CD4-positive, alpha-beta T cell treated with Interleukin-17A for 4 hours (primary cell): ENCODE measurements at regions not wholly inside any gene's neighbourhood (a gene's known extent, or its start where the extent isn't known, plus 50 kb on each side); places are given as distances from the start of the nearest gene placed in this dataset.
"Not testable (repeated sequence)": the region's sequence is repeated elsewhere in the genome, so short reads cannot be mapped to it uniquely, and the experiment has no call there.

Experiments used
- DNase-seq: peaks from one replicate; pipeline ENCODE4 v3.0.0-alpha.2; 2020; ENCODE audit warnings: mixed read lengths

- DNase-seq, result peak; percentile 11
Measured at GRCh38 chr12:46546634-46547273, 174.2 kb upstream of the SLC38A2 start.

- DNase-seq, result not testable (repeated sequence)
Measured at GRCh38 chr12:46543378-46543795, 170.8 kb upstream of the SLC38A2 start.

GRCh38 chr12:46538976-46539375, 166.4 kb upstream of the SLC38A2 start:
- no peak for DNase-seq

GRCh38 chr12:46537387-46537955, 164.9 kb upstream of the SLC38A2 start:
- no peak for DNase-seq

GRCh38 chr12:46536316-46536715, 163.7 kb upstream of the SLC38A2 start:
- DNase-seq, result not testable (repeated sequence)

- DNase-seq, result no peak
Measured at GRCh38 chr12:46535907-46536306, 163.3 kb upstream of the SLC38A2 start.

- no peak for DNase-seq
Measured at GRCh38 chr12:46535376-46535775, 162.8 kb upstream of the SLC38A2 start.

GRCh38 chr12:46534327-46534840, 161.8 kb upstream of the SLC38A2 start:
- DNase-seq, result no peak

- DNase-seq, result no peak
Measured at GRCh38 chr12:46533723-46534122, 161.2 kb upstream of the SLC38A2 start.

- no peak for DNase-seq
Measured at GRCh38 chr12:46531804-46532203, 159.2 kb upstream of the SLC38A2 start.

- no peak for DNase-seq
Measured at GRCh38 chr12:46531059-46531785, 158.6 kb upstream of the SLC38A2 start.

GRCh38 chr12:46530373-46531056, 157.9 kb upstream of the SLC38A2 start:
- no peak for DNase-seq

- no peak for DNase-seq
Measured at GRCh38 chr12:46526233-46526632, 153.7 kb upstream of the SLC38A2 start.

GRCh38 chr12:46524778-46525177, 152.2 kb upstream of the SLC38A2 start:
- DNase-seq, result no peak

GRCh38 chr12:46523863-46524770, 151.5 kb upstream of the SLC38A2 start:
- DNase-seq, result peak; percentile 65

- DNase-seq, result no peak
Measured at GRCh38 chr12:46523446-46523845, 150.9 kb upstream of the SLC38A2 start.

GRCh38 chr12:46522071-46522470, 149.5 kb upstream of the SLC38A2 start:
- no peak for DNase-seq

GRCh38 chr12:46521145-46521544, 148.6 kb upstream of the SLC38A2 start:
- no peak for DNase-seq

GRCh38 chr12:46519407-46519806, 146.8 kb upstream of the SLC38A2 start:
- DNase-seq, result no peak

- no peak for DNase-seq
Measured at GRCh38 chr12:46518729-46519128, 146.2 kb upstream of the SLC38A2 start.

- no peak for DNase-seq
Measured at GRCh38 chr12:46518169-46518568, 145.6 kb upstream of the SLC38A2 start.

GRCh38 chr12:46517579-46517962, 145.0 kb upstream of the SLC38A2 start:
- no peak for DNase-seq
